ENCODE measurements at regions not wholly inside any gene's neighbourhood (a gene's known extent, or its start where the extent isn't known, plus 50 kb on each side); places are given as distances from the start of the nearest gene placed in this dataset.

GRCh38 chr3:194989241-194989640 lies 281.7 kb downstream of the XXYLT1 start (continued):
- TF ChIP-seq TSHZ1 (tag by site-specific recombination; IDR thresholded peaks at IDR 0.05; ENCODE audit: borderline replicate concordance) (no peak), ZNF404 (tag by site-specific recombination; IDR thresholded peaks at IDR 0.05) (no peak), ZNF626 (tag by site-specific recombination; IDR thresholded peaks at IDR 0.05) (no peak), FEZF1 (tag by site-specific recombination; IDR thresholded peaks at IDR 0.05) (no peak), ZNF530 (tag by site-specific recombination; IDR thresholded peaks at IDR 0.05; ENCODE audit: low read depth) (no peak), INSM2 (tag by site-specific recombination; IDR thresholded peaks at IDR 0.05) (no peak), SP2 (tag by site-specific recombination; IDR thresholded peaks at IDR 0.05) (no peak), ZNF561 (tag by site-specific recombination; IDR thresholded peaks at IDR 0.05; ENCODE audit: borderline replicate concordance) (no peak)

- no peak overlapping the region for H3K27ac ChIP-seq (ENCODE audit: extremely low read depth, low read depth, low read length)
- TF ChIP-seq GLIS1 (tag by site-specific recombination; IDR thresholded peaks at IDR 0.05) (no peak), ZNF513 (tag by site-specific recombination; IDR thresholded peaks at IDR 0.05) (peak; percentile 84)
- H3K36me3 ChIP-seq (ENCODE audit: control insufficient read depth in 2 of 2, insufficient read depth in 1 of 2, low read length in 2 of 2), result no peaks in the 10 kb centered on the region
- ChIA-PET POLR2A (no interaction called here), CTCF (no interaction called here)
- H3K9me3 ChIP-seq (ENCODE audit: control insufficient read depth, insufficient read depth, low read depth, low read length), result no peaks in the 10 kb centered on the region
- no peak overlapping the region for H3K4me3 ChIP-seq (ENCODE audit: low read depth, low read length)
- no peaks in the 10 kb centered on the region for H3K4me1 ChIP-seq (ENCODE audit: control insufficient read depth, insufficient read depth, low read length)
Observed at GRCh38 chr3:194990454-194991337, 280.3 kb downstream of the XXYLT1 start.

- no peaks in the 10 kb centered on the region for H3K36me3 ChIP-seq (ENCODE audit: control insufficient read depth in 2 of 2, insufficient read depth in 1 of 2, low read length in 2 of 2)
- H3K9me3 ChIP-seq (ENCODE audit: control insufficient read depth, insufficient read depth, low read depth, low read length), result no peaks in the 10 kb centered on the region
- no peak overlapping the region for H3K27ac ChIP-seq (ENCODE audit: extremely low read depth, low read depth, low read length)
- no peaks in the 10 kb centered on the region for H3K4me1 ChIP-seq (ENCODE audit: control insufficient read depth, insufficient read depth, low read length)
- CTCF ChIA-PET, result no interaction called here
- TF ChIP-seq ZNF513 (tag by site-specific recombination; IDR thresholded peaks at IDR 0.05) (peak; percentile 69), ZNF398 (tag by site-specific recombination; IDR thresholded peaks at IDR 0.05) (no peak), ZSCAN23 (tag by site-specific recombination; IDR thresholded peaks at IDR 0.05) (no peak), ZNF211 (tag by site-specific recombination; IDR thresholded peaks at IDR 0.05; ENCODE audit: low read depth) (no peak), YY1 (tag by site-specific recombination; IDR thresholded peaks at IDR 0.05) (no peak), ZNF404 (tag by site-specific recombination; IDR thresholded peaks at IDR 0.05) (no peak)
- POLR2A ChIA-PET, result no interaction called here
- no peak overlapping the region for H3K4me3 ChIP-seq (ENCODE audit: low read depth, low read length)
Observed at GRCh38 chr3:194991338-194991654, 279.7 kb downstream of the XXYLT1 start.
